Activated B cell treated with CpG ODN at 0.5 μM for 24 hours (primary cell): ENCODE measurements at regions not wholly inside any gene's neighbourhood (a gene's known extent, or its start where the extent isn't known, plus 50 kb on each side); places are given as distances from the start of the nearest gene placed in this dataset.

Experiments
- ATAC-seq: fragments of 200-7000 bp; cut with Tn5 transposase; one replicate; pipeline ENCODE4 v1.10.0; 2021; ENCODE audit warnings: low read depth, mild to moderate bottlenecking, moderate library complexity
- CTCF ChIA-PET: fragments of 350-600 bp; sonication (Branson Sonifier 250); formaldehyde crosslinking; loops from one replicate; lab custom pipeline; 2021; ENCODE audit warnings: antibody characterized with exemption; lab: Charles Lee
- POLR2A ChIA-PET: fragments of 350-600 bp; sonication (Branson Sonifier 250); formaldehyde crosslinking; loops from one replicate; lab custom pipeline; 2021; ENCODE audit warnings: antibody characterized with exemption; lab: Charles Lee
- DNase-seq: peaks from one replicate; pipeline ENCODE4 v3.0.0; 2022
- H3K27ac Mint-ChIP-seq: one replicate; pipeline ENCODE4 v1.8.0; 2020; ENCODE audit warnings: mixed read lengths
- H3K27me3 Mint-ChIP-seq: one replicate; pipeline ENCODE4 v1.8.0; 2021; ENCODE audit warnings: mixed read lengths
- H3K36me3 Mint-ChIP-seq: one replicate; pipeline ENCODE4 v1.8.0; 2021; ENCODE audit warnings: low read depth, mixed read lengths
- H3K4me1 Mint-ChIP-seq: one replicate; pipeline ENCODE4 v1.8.0; 2021; ENCODE audit warnings: mixed read lengths
- H3K4me3 Mint-ChIP-seq: one replicate; pipeline ENCODE4 v1.8.0; 2020; ENCODE audit warnings: mild to moderate bottlenecking, mixed read lengths
- H3K9me3 Mint-ChIP-seq: one replicate; pipeline ENCODE4 v1.8.0; 2020; ENCODE audit warnings: mixed read lengths
- CTCF ChIP-seq: fragments of 200-600 bp; IDR thresholded peaks from one replicate; pipeline ENCODE4 v1.8.0; 2022; ENCODE audit warnings: antibody characterized with exemption, mild to moderate bottlenecking
- intact Hi-C: fragments of 100-400 bp; cut with micrococcal nuclease; formaldehyde crosslinking; loops from one replicate; pipeline ENCODE4 v1.15.1; 2024

- no peaks in the 10 kb centered on the region for H3K9me3 Mint-ChIP-seq
- peaks cover 8% of the 10 kb centered on the region for H3K27me3 Mint-ChIP-seq
- H3K4me1 Mint-ChIP-seq: no peaks in the 10 kb centered on the region
- ChIA-PET POLR2A (no interaction called here), CTCF (no interaction called here)
- H3K27ac Mint-ChIP-seq: no peak overlapping the region
- ATAC-seq (no peak), DNase-seq (no peak)
- TF ChIP-seq CTCF: no peak
- no peak overlapping the region for H3K4me3 Mint-ChIP-seq
- intact Hi-C loops: no loop called here
- no peaks in the 10 kb centered on the region for H3K36me3 Mint-ChIP-seq
These were observed 110.1 kb upstream of the PITRM1 start for GRCh38 chr10:3282674-3283017.

GRCh38 chr10:3281941-3282673 lies 109.5 kb upstream of the PITRM1 start:
- DNase-seq (no peak), ATAC-seq (no peak)
- TF ChIP-seq CTCF: no peak
- H3K27ac Mint-ChIP-seq: no peak overlapping the region
- CTCF ChIA-PET: no interaction called here
- no peaks in the 10 kb centered on the region for H3K9me3 Mint-ChIP-seq
- H3K4me3 Mint-ChIP-seq: no peak overlapping the region
- intact Hi-C loops: no loop called here
- POLR2A ChIA-PET: no interaction called here
- H3K4me1 Mint-ChIP-seq: no peaks in the 10 kb centered on the region
- no peaks in the 10 kb centered on the region for H3K36me3 Mint-ChIP-seq
- H3K27me3 Mint-ChIP-seq: peaks cover 8% of the 10 kb centered on the region

- no peak for TF ChIP-seq CTCF
- no peak for DNase-seq
- H3K27ac Mint-ChIP-seq: no peak overlapping the region
- no peak overlapping the region for H3K4me3 Mint-ChIP-seq
- H3K4me1 Mint-ChIP-seq: no peaks in the 10 kb centered on the region
- peaks cover 4% of the 10 kb centered on the region for H3K9me3 Mint-ChIP-seq
- no peaks in the 10 kb centered on the region for H3K36me3 Mint-ChIP-seq
- POLR2A ChIA-PET: no interaction called here
- ATAC-seq: no peak
- CTCF ChIA-PET: no interaction called here
- intact Hi-C loops: no loop called here
- peaks cover 10% of the 10 kb centered on the region for H3K27me3 Mint-ChIP-seq
These were observed 106.2 kb upstream of the PITRM1 start for GRCh38 chr10:3278771-3279170.

GRCh38 chr10:3277566-3277965 lies 105.0 kb upstream of the PITRM1 start:
- ChIA-PET POLR2A (no interaction called here), CTCF (no interaction called here)
- no peaks in the 10 kb centered on the region for H3K4me1 Mint-ChIP-seq
- ATAC-seq (no peak), DNase-seq (no peak)
- no peak for TF ChIP-seq CTCF
- intact Hi-C loops: no loop called here
- peaks cover 13% of the 10 kb centered on the region for H3K27me3 Mint-ChIP-seq
- H3K9me3 Mint-ChIP-seq: peaks cover 4% of the 10 kb centered on the region
- H3K4me3 Mint-ChIP-seq: no peak overlapping the region
- no peak overlapping the region for H3K27ac Mint-ChIP-seq
- no peaks in the 10 kb centered on the region for H3K36me3 Mint-ChIP-seq

GRCh38 chr10:3274414-3274813 lies 101.8 kb upstream of the PITRM1 start:
- TF ChIP-seq CTCF: no peak
- intact Hi-C loops: no loop called here
- peaks cover 10% of the 10 kb centered on the region for H3K27me3 Mint-ChIP-seq
- CTCF ChIA-PET: no interaction called here
- DNase-seq: no peak
- no peak overlapping the region for H3K27ac Mint-ChIP-seq
- no peak overlapping the region for H3K4me3 Mint-ChIP-seq
- no peaks in the 10 kb centered on the region for H3K4me1 Mint-ChIP-seq
- POLR2A ChIA-PET: interaction anchor here (0.7 kb wide), 2 partner anchors 12 to 27 kb away, joined by 5 to 13 read pairs; no protein-coding TSS in a partner anchor
- H3K9me3 Mint-ChIP-seq: peaks cover 4% of the 10 kb centered on the region
- no peaks in the 10 kb centered on the region for H3K36me3 Mint-ChIP-seq
- ATAC-seq: no peak
